ENCODE measurements at regions not wholly inside any gene's neighbourhood (a gene's known extent, or its start where the extent isn't known, plus 50 kb on each side); places are given as distances from the start of the nearest gene placed in this dataset.

- Histone ChIP-seq H3K27me3 (ENCODE audit: control insufficient read depth, insufficient read depth, low read length) (no peaks in the 10 kb centered on the region), H4K20me1 (ENCODE audit: insufficient read depth, low read length) (no peaks in the 10 kb centered on the region), H2AFZ (replicated peaks; ENCODE audit: low read length, poor library complexity) (no peak overlapping the region), H2AK5ac (ENCODE audit: low read depth, low read length) (no peak overlapping the region), H3K4me3 (ENCODE audit: insufficient read depth, low read depth, low read length) (no peak overlapping the region), H2AK9ac (replicated peaks; ENCODE audit: low read depth, low read length, poor library complexity) (no peak overlapping the region), H3K79me1 (ENCODE audit: low read depth in 1 of 2, low read length in 2 of 2) (no peaks in the 10 kb centered on the region), H3K27ac (ENCODE audit: insufficient read depth, low read length) (no peak overlapping the region), H3K4me2 (ENCODE audit: low read depth, low read length) (no peak overlapping the region), H3K23ac (ENCODE audit: low read depth, low read length) (no peak overlapping the region), H2BK120ac (ENCODE audit: low read depth, low read length) (no peak overlapping the region), H3K14ac (replicated peaks; ENCODE audit: low read depth, low read length) (no peak overlapping the region), H3K4ac (ENCODE audit: low read depth, low read length) (no peak overlapping the region), H2BK15ac (ENCODE audit: low read depth, low read length) (no peak overlapping the region), H3K9ac (ENCODE audit: low read depth, low read length) (no peak overlapping the region), H3K56ac (ENCODE audit: extremely low read depth, insufficient read depth, low read length) (no peak overlapping the region), H4K8ac (ENCODE audit: low read depth in 2 of 2, low read length in 2 of 2) (no peak overlapping the region), H3K18ac (ENCODE audit: low read depth, low read length) (no peak overlapping the region), H4K5ac (ENCODE audit: low read depth, low read length) (no peak overlapping the region), H3K9me1 (ENCODE audit: insufficient read depth, low read length) (no peaks in the 10 kb centered on the region), H4K91ac (ENCODE audit: insufficient read depth, low read depth, low read length) (no peak overlapping the region), H2BK20ac (ENCODE audit: low read depth, low read length) (no peak overlapping the region), H3K4me1 (ENCODE audit: control insufficient read depth, insufficient read depth, low read length) (no peaks in the 10 kb centered on the region), H2BK5ac (ENCODE audit: low read depth, low read length, poor library complexity, severe bottlenecking) (no peak overlapping the region), H3K9me3 (ENCODE audit: control insufficient read depth, insufficient read depth, low read length) (no peaks in the 10 kb centered on the region), H3K36me3 (ENCODE audit: control insufficient read depth, insufficient read depth, low read length) (no peaks in the 10 kb centered on the region)
- CTCF ChIA-PET, result no interaction called here
- intact Hi-C loops (cut with micrococcal nuclease), result no loop called here
- dilution Hi-C loops (cut with HindIII; ENCODE audit: low sequenced_read_pairs, unreplicated experiment), result no loop called here
- in situ Hi-C loops (cut with MboI; ENCODE audit: low sequenced_read_pairs), result no loop called here
- TF ChIP-seq CEBPB (IDR thresholded peaks at IDR 0.05; ENCODE audit: low read depth, low read length) (no peak), MAFK (IDR thresholded peaks at IDR 0.05; ENCODE audit: low read depth, low read length) (no peak), CTCF (conservative IDR thresholded peaks at IDR 0.05; ENCODE audit: low read depth, low read length) (no peak), ELK1 (IDR thresholded peaks at IDR 0.05; ENCODE audit: borderline replicate concordance, low read depth, low read length) (no peak), RFX5 (IDR thresholded peaks at IDR 0.05; ENCODE audit: low read depth, low read length) (no peak), RCOR1 (IDR thresholded peaks at IDR 0.05; ENCODE audit: insufficient replicate concordance, low read length) (no peak), USF2 (IDR thresholded peaks at IDR 0.05; ENCODE audit: low read depth, low read length) (no peak), MXI1 (IDR thresholded peaks at IDR 0.05; ENCODE audit: borderline replicate concordance, low read depth, low read length) (no peak), POLR2A (IDR thresholded peaks at IDR 0.05; ENCODE audit: low read depth, low read length) (no peak), RAD21 (IDR thresholded peaks at IDR 0.05; ENCODE audit: low read length) (no peak), MAZ (IDR thresholded peaks at IDR 0.05; ENCODE audit: borderline replicate concordance, low read depth, low read length) (no peak), FOS (IDR thresholded peaks at IDR 0.05; ENCODE audit: low read depth, low read length) (no peak), CHD1 (IDR thresholded peaks at IDR 0.05; ENCODE audit: low read depth, low read length) (no peak), NFE2L2 (IDR thresholded peaks at IDR 0.05; ENCODE audit: low read depth, low read length) (no peak), SMC3 (IDR thresholded peaks at IDR 0.05; ENCODE audit: low read depth, low read length) (no peak), BHLHE40 (IDR thresholded peaks at IDR 0.05; ENCODE audit: low read depth, low read length) (no peak)
- POLR2A ChIA-PET (ENCODE audit: unreplicated experiment), result no interaction called here
- no peak for DNase-seq
- no peak for ATAC-seq (ENCODE audit: low read depth)
- no TSS peak for BruUV-seq (replicated peaks)
- no CpG with 5 or more reads among the region's 3 CpGs for WGBS, 2 experiments (ENCODE audit: extremely low coverage in 2 of 2, insufficient read length in 1 of 2)
These were observed 86.2 kb upstream of the PTPRK start for GRCh38 chr6:128606611-128607010.
